Stomach (tissue), 4 donors: ENCODE measurements at regions not wholly inside any gene's neighbourhood (a gene's known extent, or its start where the extent isn't known, plus 50 kb on each side); places are given as distances from the start of the nearest gene placed in this dataset.
"Not testable (repeated sequence)": the region's sequence is repeated elsewhere in the genome, so short reads cannot be mapped to it uniquely, and the experiment has no call there.

Experiments used
- CTCF ChIP-seq, 7 experiments: fragments of 450-650 bp in 4 of 7; fragments of 200-600 bp in 3 of 7; sonication (generic) in 3 of 7; IDR thresholded peaks; one replicate each; pipeline ENCODE4 v1.5.1; 2016 to 2019; ENCODE audit warnings: antibody characterized with exemption in 7 of 7, control low read depth in 2 of 7, mild to moderate bottlenecking in 1 of 7
- POLR2A ChIP-seq, 4 donors: fragments of 450-650 bp; IDR thresholded peaks; one replicate each; pipeline ENCODE4 v1.6.1; 2016; ENCODE audit warnings: antibody characterized with exemption in 4 of 4, control low read depth in 2 of 4, mild to moderate bottlenecking in 1 of 4, moderate library complexity in 1 of 4

- not testable (repeated sequence) for TF ChIP-seq POLR2A, CTCF (IDR thresholded peaks at IDR 0.05)
Observed at GRCh38 chrX:96214681-96215080, 470.0 kb upstream of the DIAPH2 start.
